ENCODE measurements at regions not wholly inside any gene's neighbourhood (a gene's known extent, or its start where the extent isn't known, plus 50 kb on each side); places are given as distances from the start of the nearest gene placed in this dataset.

DNA sequence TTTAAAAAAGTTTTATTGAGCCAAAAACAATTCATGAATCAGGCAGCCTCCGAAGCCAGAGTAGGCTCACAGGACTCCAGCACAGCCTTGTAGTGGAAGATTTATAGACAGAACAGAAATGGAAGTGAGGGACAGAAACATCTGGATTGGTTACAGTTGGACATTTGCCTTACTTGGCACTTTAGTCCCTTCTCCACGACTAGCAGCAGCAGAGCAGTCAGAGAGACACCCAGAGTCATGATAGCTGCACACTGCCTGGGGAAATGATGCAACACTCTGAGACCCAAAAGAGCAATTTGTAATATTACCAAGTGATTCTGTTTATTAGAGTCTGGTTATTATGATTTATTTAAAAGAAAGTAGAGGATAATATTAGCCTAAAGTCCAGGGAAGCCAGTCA lies 72.2 kb upstream of the KRTAP11-1 start:
- H3K9me3 ChIP-seq (ENCODE audit: insufficient read depth in 2 of 2, low read depth in 1 of 2, low read length in 1 of 2), result no peaks in the 10 kb centered on the region
- H4K8ac ChIP-seq (ENCODE audit: extremely low read depth, insufficient read depth, low read length), result no peak overlapping the region
- ChIA-PET CTCF (ENCODE audit: partially characterized antibody) (no interaction called here), POLR2A (ENCODE audit: partially characterized antibody) (no interaction called here)
- no peaks in the 10 kb centered on the region for H4K20me1 ChIP-seq (replicated peaks in 1 of 2; ENCODE audit: control insufficient read depth in 1 of 2, insufficient read depth in 2 of 2, low read length in 2 of 2)
- no peak overlapping the region for H3K4me2 ChIP-seq (ENCODE audit: insufficient read depth in 1 of 2, low read depth in 2 of 2, low read length in 2 of 2)
- H2BK20ac ChIP-seq (ENCODE audit: low read length), result no peak overlapping the region
- H3K56ac ChIP-seq (replicated peaks; ENCODE audit: insufficient read length, low read depth, low read length), result no peak overlapping the region
- no peaks in the 10 kb centered on the region for H3K79me1 ChIP-seq (ENCODE audit: low read depth, low read length)
- H3K9ac ChIP-seq (replicated peaks in 1 of 4; ENCODE audit: extremely low read depth in 1 of 4, low read depth in 3 of 4, low read length in 3 of 4), result no peak overlapping the region
- H2BK120ac ChIP-seq (replicated peaks; ENCODE audit: low read depth, low read length), result no peak overlapping the region
- no peak overlapping the region for H2AFZ ChIP-seq (ENCODE audit: low read length)
- no peaks in the 10 kb centered on the region for H3K4me1 ChIP-seq (replicated peaks in 1 of 4; ENCODE audit: control insufficient read depth in 3 of 4, insufficient read depth in 4 of 4, low read length in 3 of 4)
- no peak overlapping the region for H4K5ac ChIP-seq (ENCODE audit: insufficient read length, low read depth, low read length)
- H3K36me3 ChIP-seq (ENCODE audit: control insufficient read depth in 2 of 4, insufficient read depth in 4 of 4, low read length in 3 of 4), result no peaks in the 10 kb centered on the region
- no peak overlapping the region for H3K27ac ChIP-seq (ENCODE audit: low read depth, low read length)
- no peak overlapping the region for H3K14ac ChIP-seq (ENCODE audit: insufficient read length)
- no peak overlapping the region for H2BK15ac ChIP-seq (ENCODE audit: low read length)
- no peak overlapping the region for H2AK5ac ChIP-seq (ENCODE audit: low read depth, low read length)
- DNase-seq (ENCODE audit: low read depth in 1 of 2, low spot score in 2 of 2) (no peak), FAIRE-seq (no peak)
- H3K23ac ChIP-seq (ENCODE audit: insufficient read length), result no peak overlapping the region
- H3K79me2 ChIP-seq (ENCODE audit: control insufficient read depth in 1 of 2, insufficient read depth in 2 of 2, low read length in 2 of 2), result no peaks in the 10 kb centered on the region
- no peak overlapping the region for H2BK12ac ChIP-seq (ENCODE audit: low read depth, low read length)
- no peak for TF ChIP-seq TAF7 (optimal IDR thresholded peaks at IDR 0.05; ENCODE audit: borderline replicate concordance, low read depth, low read length)
- no peak for TF ChIP-seq EP300 (IDR thresholded peaks at IDR 0.05; ENCODE audit: borderline replicate concordance in 1 of 2, low read depth in 2 of 2, low read length in 2 of 2)
- no peak overlapping the region for H4K91ac ChIP-seq (replicated peaks; ENCODE audit: insufficient read length, low read length)
- no peak overlapping the region for H3K18ac ChIP-seq (ENCODE audit: extremely low read depth, low read length)
- no peaks in the 10 kb centered on the region; the same call in 1 of the 2 replicates for H3K23me2 ChIP-seq (ENCODE audit: low read depth, low read length)
- 95% methylated on average over 2 of the region's 2 CpGs; no CpG with 5 or more reads in 1 of the 2 experiments for WGBS, 2 experiments (ENCODE audit: extremely low coverage in 1 of 2, insufficient coverage in 1 of 2, insufficient read length in 1 of 2, insufficient replicate concordance in 2 of 2, low coverage in 1 of 2, low lambda C conversion rate in 2 of 2, missing lambda C conversion rate in 1 of 2)
- H2BK5ac ChIP-seq (ENCODE audit: low read depth, low read length), result no peak overlapping the region
- no peaks in the 10 kb centered on the region for H3K27me3 ChIP-seq (replicated peaks in 1 of 4; ENCODE audit: control insufficient read depth in 3 of 4, extremely low read depth in 1 of 4, insufficient read depth in 3 of 4, low read length in 3 of 4)
- H3K4me3 ChIP-seq (ENCODE audit: extremely low read depth in 1 of 4, insufficient read depth in 2 of 4, low read depth in 3 of 4, low read length in 4 of 4), result no peak overlapping the region
- H3K4ac ChIP-seq (replicated peaks; ENCODE audit: insufficient read length, low read depth, low read length), result no peak overlapping the region
